ENCODE measurements at regions not wholly inside any gene's neighbourhood (a gene's known extent, or its start where the extent isn't known, plus 50 kb on each side); places are given as distances from the start of the nearest gene placed in this dataset.

DNA sequence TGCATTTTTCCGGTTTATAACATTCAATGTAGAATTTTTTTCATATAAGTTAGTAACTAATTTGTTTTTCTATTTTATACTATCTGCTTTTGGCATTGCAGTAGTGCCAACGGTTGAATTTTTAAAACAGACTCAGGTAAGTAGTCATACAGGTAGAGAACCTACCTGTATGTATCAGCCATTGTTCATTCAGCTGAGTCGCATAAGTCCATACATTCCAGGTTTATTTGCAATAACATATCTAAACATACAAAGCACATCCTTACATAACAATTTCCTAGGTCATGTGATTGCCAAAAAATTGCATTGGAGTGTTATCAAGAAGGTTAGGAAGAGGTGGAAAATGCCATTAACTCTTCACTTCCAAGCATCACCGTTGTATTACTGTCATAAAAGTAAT is 1059.3 kb upstream of the CNTN5 start:
- Histone ChIP-seq H2AFZ (ENCODE audit: low read length) (no peak overlapping the region), H3K4me1 (ENCODE audit: insufficient read depth, low read length) (peaks cover 12% of the 10 kb centered on the region), H3K4me2 (ENCODE audit: low read length) (no peak overlapping the region), H3K36me3 (ENCODE audit: low read depth, low read length) (no peaks in the 10 kb centered on the region), H4K20me1 (ENCODE audit: low read length) (no peaks in the 10 kb centered on the region), H3K9me2 (replicated peaks; ENCODE audit: low read length) (no peaks in the 10 kb centered on the region), H3K9ac (ENCODE audit: low read length) (no peak overlapping the region), H3F3A (ENCODE audit: low read length, unreplicated experiment) (no peaks in the 10 kb centered on the region), H3K27me3 (ENCODE audit: low read length) (no peaks in the 10 kb centered on the region), H3K4me3 (ENCODE audit: low read length) (no peak overlapping the region), H3K79me2 (ENCODE audit: low read length) (no peaks in the 10 kb centered on the region), H3K27ac (ENCODE audit: low read length) (no peak overlapping the region), H3K9me3 (ENCODE audit: low read length) (no peaks in the 10 kb centered on the region)
- TF ChIP-seq EZH2 (IDR thresholded peaks at IDR 0.05; ENCODE audit: low read length, unreplicated experiment): no peak
- TF ChIP-seq EZH2phosphoT487 (IDR thresholded peaks at IDR 0.05; ENCODE audit: borderline replicate concordance, low read length): no peak
- no peak for TF ChIP-seq CTCF (conservative IDR thresholded peaks at IDR 0.05; ENCODE audit: low read depth, low read length)
- ATAC-seq (no peak), DNase-seq (no peak)
- intact Hi-C loops (cut with micrococcal nuclease): no loop called here
- ChIA-PET CTCF (no interaction called here), POLR2A (ENCODE audit: unreplicated experiment) (no interaction called here)
- BruUV-seq (replicated peaks): no TSS peak

DNA sequence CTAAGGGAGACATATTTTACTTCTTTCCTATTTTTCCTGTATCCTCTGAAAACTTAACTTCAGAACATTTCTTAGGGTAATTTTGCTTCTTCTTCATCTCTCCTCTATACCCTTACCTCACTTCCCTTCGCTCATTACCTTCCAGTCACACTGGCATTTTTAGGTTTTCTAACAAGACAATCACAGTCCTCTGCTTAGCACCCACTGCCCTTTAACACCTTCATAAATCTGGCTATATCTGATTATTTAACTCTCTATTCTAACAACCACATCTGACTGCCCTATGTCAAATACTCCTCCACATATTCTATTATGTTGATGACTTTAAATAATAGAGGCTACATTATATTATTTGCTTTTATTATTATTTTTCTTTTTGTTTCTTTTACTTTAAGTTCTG is 1058.0 kb upstream of the CNTN5 start:
- Histone ChIP-seq H3K27ac (ENCODE audit: low read length) (no peak overlapping the region), H3K4me3 (ENCODE audit: low read length) (no peak overlapping the region), H3K79me2 (ENCODE audit: low read length) (no peaks in the 10 kb centered on the region), H3K36me3 (ENCODE audit: low read depth, low read length) (no peaks in the 10 kb centered on the region), H3K9me3 (ENCODE audit: low read length) (no peaks in the 10 kb centered on the region), H4K20me1 (ENCODE audit: low read length) (no peaks in the 10 kb centered on the region), H3K9me2 (replicated peaks; ENCODE audit: low read length) (no peaks in the 10 kb centered on the region), H3F3A (ENCODE audit: low read length, unreplicated experiment) (no peaks in the 10 kb centered on the region), H2AFZ (ENCODE audit: low read length) (no peak overlapping the region), H3K9ac (ENCODE audit: low read length) (no peak overlapping the region), H3K4me1 (ENCODE audit: insufficient read depth, low read length) (peaks cover 16% of the 10 kb centered on the region), H3K4me2 (ENCODE audit: low read length) (no peak overlapping the region), H3K27me3 (ENCODE audit: low read length) (no peaks in the 10 kb centered on the region)
- ChIA-PET POLR2A (ENCODE audit: unreplicated experiment) (no interaction called here), CTCF (no interaction called here)
- no peak for ATAC-seq
- BruUV-seq (replicated peaks): no TSS peak
- TF ChIP-seq EZH2phosphoT487 (IDR thresholded peaks at IDR 0.05; ENCODE audit: borderline replicate concordance, low read length): no peak
- TF ChIP-seq EZH2 (IDR thresholded peaks at IDR 0.05; ENCODE audit: low read length, unreplicated experiment): no peak
- TF ChIP-seq CTCF (conservative IDR thresholded peaks at IDR 0.05; ENCODE audit: low read depth, low read length): no peak
- intact Hi-C loops (cut with micrococcal nuclease): no loop called here
- DNase-seq: no peak

- Histone ChIP-seq H2AFZ (ENCODE audit: low read length) (no peak overlapping the region), H4K20me1 (ENCODE audit: low read length) (no peaks in the 10 kb centered on the region), H3K27me3 (ENCODE audit: low read length) (no peaks in the 10 kb centered on the region), H3K9me3 (ENCODE audit: low read length) (no peaks in the 10 kb centered on the region), H3F3A (ENCODE audit: low read length, unreplicated experiment) (no peaks in the 10 kb centered on the region), H3K4me2 (ENCODE audit: low read length) (no peak overlapping the region), H3K79me2 (ENCODE audit: low read length) (no peaks in the 10 kb centered on the region), H3K4me1 (ENCODE audit: insufficient read depth, low read length) (peaks cover 16% of the 10 kb centered on the region), H3K9ac (ENCODE audit: low read length) (no peak overlapping the region), H3K9me2 (replicated peaks; ENCODE audit: low read length) (no peaks in the 10 kb centered on the region), H3K27ac (ENCODE audit: low read length) (no peak overlapping the region), H3K4me3 (ENCODE audit: low read length) (no peak overlapping the region), H3K36me3 (ENCODE audit: low read depth, low read length) (no peaks in the 10 kb centered on the region)
- BruUV-seq (replicated peaks): no TSS peak
- intact Hi-C loops (cut with micrococcal nuclease): no loop called here
- TF ChIP-seq EZH2 (IDR thresholded peaks at IDR 0.05; ENCODE audit: low read length, unreplicated experiment): no peak
- no peak for TF ChIP-seq CTCF (conservative IDR thresholded peaks at IDR 0.05; ENCODE audit: low read depth, low read length)
- no peak for TF ChIP-seq EZH2phosphoT487 (IDR thresholded peaks at IDR 0.05; ENCODE audit: borderline replicate concordance, low read length)
- no peak for DNase-seq
- CTCF ChIA-PET: no interaction called here
- ATAC-seq: no peak
- POLR2A ChIA-PET (ENCODE audit: unreplicated experiment): no interaction called here
Measured at GRCh38 chr11:97963528-97964331, 1057.0 kb upstream of the CNTN5 start.
